Dedifferentiated amniotic fluid mesenchymal stem cell (primary cell): ENCODE measurements at regions not wholly inside any gene's neighbourhood (a gene's known extent, or its start where the extent isn't known, plus 50 kb on each side); places are given as distances from the start of the nearest gene placed in this dataset.
"Not testable (repeated sequence)": the region's sequence is repeated elsewhere in the genome, so short reads cannot be mapped to it uniquely, and the experiment has no call there.

ENCODE experiments used
- DNase-seq: peaks from one replicate; pipeline ENCODE4 v3.0.0-alpha.2; 2016; ENCODE audit errors: extremely low spot score

DNA sequence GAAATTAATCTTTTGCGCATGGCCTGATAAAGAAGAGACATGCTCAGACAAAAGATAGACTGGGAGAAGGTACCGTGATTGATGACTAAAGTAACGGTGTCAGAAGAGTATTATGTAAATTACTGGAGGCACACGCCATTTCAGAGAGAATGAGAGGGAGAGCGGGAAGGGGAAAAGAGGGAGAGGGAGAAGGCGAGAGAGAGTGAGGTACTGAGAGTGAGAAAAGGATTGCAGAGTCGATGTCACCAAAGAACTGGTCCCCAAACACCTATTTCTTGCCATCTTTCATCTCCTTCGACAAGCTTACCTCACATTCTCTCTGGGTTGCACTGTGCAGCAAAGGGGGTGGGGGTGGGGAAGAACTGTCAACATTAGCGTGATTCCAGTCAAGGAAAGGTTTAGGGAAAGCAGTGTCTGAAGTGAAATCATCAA is 673.7 kb downstream of the BCL11A start:
- DNase-seq: no peak

DNA sequence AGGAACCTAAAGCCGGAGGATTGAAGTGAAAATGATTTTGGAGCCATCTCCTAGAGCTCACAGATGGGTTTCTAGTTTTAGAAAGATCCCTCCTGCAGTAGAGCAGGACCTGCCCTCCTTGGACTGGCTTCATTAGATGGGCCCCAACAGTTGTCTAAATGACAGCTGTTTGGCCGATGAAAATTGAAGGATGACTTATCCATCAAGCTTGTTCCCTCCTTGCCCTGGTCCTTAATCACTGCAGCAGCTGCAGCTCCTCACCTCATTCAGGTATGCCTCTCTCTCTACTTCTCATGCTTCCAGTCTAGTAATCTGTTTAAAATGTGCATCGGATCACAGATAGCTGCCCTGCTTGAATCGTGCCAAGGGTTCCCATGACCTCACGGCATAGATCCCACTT is 677.6 kb downstream of the BCL11A start:
- no peak for DNase-seq

DNA sequence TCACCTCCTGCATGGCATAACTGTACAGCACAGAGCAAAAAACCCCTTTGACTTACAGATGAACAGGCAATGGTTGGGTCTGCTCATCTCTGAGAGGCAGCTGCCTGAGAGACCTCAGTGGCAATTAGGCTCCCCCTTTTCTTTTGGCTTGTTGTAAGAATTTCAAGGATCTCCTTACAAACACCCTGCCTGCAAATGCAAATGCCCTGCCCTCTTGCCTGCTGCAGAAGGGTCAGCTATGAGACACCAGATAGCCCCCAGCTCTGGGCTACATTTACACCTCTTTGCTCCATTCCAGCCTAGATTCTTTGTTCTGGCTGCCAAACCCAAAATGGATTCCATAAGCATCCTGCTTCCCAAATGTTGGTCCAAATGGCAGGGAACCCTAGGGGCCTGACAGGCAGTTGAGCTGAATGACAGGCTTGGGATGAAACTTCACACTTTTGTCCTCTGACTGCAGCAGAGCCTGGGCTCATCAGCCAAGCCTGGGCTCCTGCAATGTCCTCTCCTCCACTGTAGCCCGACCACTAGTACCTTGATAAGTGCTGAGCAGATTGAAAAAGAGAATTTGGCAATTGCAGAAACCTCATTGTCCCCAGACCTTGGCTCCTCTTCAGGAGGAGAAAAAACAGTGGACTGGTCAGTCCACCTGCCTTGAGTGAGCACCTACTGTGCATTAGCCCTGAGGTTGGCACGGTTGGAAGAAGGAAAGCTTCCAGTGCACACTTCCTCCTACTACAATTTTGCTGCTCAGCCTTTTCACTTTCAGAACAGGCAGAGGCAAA is 678.3 kb downstream of the BCL11A start:
- DNase-seq: no peak

- DNase-seq: no peak
Measured at GRCh38 chr2:59874361-59874760, 679.1 kb downstream of the BCL11A start.

DNA sequence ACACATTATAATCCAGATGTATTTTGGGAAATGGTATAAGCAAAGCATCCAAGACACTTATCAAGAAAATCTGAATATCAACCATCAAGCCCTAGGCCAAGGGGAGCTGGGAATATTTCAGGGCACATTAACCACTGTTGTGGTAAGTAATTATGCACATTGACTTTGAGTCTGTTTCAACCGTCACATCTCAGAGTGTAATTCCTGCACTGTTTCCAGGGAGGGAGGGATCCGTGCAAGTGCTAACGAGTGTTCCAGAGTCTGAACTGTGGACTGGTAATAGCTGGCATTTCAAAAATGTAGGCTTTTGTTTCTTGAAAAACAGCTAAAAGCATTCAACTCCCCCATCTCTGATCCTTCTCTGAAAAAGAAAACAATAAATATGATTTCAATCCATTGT is 681.6 kb downstream of the BCL11A start:
- no peak for DNase-seq

DNA sequence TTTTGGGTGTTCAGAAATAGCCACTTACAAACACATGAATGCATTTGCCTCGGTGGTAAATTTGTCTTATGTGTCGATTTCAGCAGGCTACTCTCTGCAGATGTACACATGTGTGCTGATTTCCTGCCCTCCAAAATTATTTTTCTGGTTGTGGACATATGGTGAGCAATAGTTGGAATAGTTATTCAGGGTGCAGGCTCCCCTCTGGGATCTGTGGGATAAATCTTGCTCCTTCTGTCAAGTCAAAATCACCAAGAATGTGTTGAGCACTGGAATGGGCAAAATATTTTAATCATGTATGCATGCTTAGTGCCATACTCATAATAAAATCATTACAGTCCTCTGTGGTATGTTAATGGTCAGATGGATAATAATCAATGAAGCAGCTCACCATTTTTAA is 684.5 kb downstream of the BCL11A start:
- no peak for DNase-seq

DNA sequence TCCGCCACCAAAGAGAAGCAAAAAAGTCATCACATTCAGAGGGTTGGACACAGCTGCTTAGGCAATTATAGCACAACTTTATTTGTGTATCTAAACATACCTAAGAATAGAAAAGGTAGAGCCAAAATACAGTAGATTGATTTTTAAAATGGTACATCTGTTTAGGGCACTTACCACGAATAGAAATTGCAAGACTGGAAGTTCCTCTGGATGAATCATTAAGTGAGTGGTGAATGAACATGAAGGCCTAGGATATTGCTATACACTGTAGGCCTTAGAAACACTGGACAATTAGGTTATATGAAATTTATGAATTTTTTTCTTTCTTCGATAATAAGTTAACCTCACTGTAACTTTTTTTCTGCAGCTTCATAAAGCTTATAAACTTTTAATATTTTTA is 687.0 kb downstream of the BCL11A start:
- DNase-seq: no peak

DNA sequence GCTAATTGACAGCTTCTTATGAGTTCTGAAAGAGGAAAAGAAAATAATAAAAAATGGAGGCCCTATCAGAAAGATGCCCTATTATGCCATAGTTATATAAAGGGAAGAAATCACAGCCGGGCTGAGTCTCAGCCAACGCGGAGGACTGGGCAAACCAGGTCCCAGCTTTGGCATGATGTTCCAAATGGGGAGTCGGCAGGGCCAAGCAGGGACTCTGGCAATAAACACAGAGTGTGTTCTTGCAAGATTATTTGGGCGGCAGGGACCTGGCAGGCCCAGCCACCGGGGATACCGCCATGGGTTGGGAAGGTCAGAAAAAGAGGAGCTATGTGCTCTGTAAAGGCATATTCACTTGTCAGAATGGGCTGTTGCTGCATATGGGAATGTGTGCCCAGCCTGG is 694.9 kb downstream of the BCL11A start:
- DNase-seq: no peak

DNA sequence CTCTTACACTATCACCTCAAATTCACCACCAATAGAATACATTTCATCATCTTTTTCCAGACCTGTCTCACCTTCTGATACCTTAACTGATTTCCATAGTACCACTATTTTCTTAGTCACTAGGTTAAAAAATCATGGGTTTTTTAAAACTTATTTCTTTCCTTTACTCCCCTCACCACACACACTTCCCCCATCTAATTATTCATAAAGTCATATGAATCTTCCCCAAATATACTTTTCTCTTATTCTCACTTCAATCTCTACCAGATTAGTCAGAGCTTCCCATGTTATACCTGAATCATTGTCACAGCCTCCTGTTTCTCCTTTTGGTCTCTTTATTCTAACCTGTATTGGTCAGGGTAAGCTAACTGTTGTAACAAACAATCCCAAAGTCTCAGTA is 696.3 kb downstream of the BCL11A start:
- no peak for DNase-seq

DNA sequence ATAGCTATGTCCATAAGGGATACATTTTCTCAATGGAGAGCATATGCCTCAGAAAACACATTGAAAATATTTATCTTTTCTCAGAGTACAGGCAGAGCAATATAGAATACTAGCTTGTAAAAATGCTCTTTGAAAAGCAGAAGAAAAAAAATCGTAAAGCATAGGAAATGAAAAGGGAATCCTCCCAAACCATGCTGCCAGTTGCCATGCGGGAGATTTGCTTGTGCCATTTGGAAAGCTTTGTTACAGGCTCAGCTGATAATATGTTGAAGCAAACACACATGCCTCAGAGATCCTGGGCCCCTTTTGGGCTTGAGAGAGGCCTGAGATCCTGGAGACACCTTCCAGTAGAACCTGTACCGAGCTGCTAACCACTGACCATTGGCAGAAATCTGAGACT is 697.1 kb downstream of the BCL11A start:
- no peak for DNase-seq

GRCh38 chr2:59853032-59853431 is 700.4 kb downstream of the BCL11A start:
- DNase-seq: no peak

DNA sequence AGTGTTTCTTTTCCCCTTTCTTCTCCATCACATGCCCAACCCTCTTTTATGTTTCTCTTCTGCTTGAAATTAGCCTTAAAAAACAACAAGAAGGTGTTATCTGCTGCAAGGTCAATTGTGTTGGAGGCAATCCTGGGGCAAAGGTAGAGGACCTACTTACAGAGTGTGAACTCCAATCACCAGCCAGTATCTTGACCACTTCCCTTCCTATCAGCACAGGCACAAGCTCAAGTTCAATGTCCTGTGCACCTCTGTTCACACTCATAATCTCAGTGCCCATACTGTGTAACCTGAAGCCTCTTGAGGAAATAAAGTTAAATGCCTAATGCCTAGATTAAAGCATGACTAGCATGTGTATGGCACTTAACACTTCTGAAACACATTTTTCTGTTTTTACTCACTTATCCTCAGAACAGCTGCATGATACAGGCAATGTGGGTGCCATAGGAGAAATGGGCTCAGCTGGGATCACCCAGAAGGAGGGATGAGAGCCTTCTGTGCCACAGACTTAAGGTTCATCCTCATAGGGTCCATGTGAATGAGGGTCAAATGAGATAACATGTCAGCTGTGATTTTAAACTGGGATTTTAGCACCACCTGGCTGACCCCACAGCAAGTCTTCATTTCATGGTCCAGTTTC is 701.5 kb downstream of the BCL11A start:
- DNase-seq: no peak

DNA sequence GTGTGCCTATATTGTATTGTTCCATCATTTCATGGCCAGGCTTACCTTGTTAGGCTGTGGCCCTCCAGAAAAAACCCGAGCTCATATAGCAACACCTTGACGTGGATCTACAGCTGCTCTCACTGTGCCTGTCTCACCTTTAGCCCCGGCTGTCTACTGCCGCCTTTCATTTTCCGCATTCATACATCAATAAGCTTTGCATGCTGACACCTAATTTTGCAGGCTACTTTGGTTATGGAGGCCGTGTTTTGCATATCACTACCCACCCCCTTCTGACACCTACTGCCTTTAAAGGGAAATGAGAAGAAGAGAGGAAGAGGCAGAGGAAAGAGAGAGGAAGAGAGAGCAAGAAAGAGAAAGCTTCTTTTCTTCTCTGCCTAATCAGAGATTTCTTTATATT is 702.9 kb downstream of the BCL11A start:
- no peak for DNase-seq

GRCh38 chr2:59833941-59834340 is 719.5 kb downstream of the BCL11A start:
- DNase-seq: no peak

GRCh38 chr2:59830601-59831000 is 722.9 kb downstream of the BCL11A start:
- no peak for DNase-seq

- DNase-seq: no peak
Measured at GRCh38 chr2:59827677-59828076, 725.8 kb downstream of the BCL11A start.

DNA sequence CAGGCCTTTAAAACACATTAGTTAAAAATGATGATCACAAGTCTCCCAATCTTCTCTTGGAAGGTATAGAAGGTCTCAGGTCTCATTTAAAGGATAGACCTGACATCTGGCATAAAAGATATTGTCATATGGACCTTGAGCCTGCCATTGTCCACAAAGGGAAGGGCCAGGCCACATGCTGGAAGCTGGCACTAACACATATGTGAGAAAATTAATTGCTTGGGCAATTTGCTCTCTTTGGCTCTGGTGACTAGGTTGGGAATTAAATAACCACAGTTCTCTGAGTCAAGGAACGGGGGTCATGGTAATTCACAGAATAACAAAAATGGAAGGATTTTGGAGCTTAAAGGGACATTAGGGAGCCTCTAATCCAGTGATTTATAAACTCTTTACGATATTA is 727.3 kb downstream of the BCL11A start:
- DNase-seq: no peak

GRCh38 chr2:59824314-59824713 is 729.1 kb downstream of the BCL11A start:
- no peak for DNase-seq

DNA sequence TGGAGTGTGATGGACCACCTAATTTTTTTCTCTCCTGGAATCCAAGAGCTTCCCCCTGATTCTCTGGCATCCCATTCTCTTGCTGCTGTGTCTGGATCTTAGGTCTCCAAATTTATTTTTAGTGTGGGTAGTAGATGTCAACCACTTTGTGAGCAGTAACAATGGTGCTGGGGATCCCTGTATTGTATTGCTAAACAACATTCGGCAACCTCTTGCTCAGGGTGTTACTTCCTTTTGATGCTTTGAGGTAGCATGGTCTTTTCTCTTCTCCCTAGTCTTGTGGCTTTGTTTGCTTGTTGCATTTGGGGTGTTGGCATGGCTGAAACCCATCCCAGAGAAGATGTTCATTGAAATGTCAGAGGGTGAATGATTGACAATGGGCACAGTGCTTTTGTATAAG is 737.4 kb downstream of the BCL11A start:
- no peak for DNase-seq

DNA sequence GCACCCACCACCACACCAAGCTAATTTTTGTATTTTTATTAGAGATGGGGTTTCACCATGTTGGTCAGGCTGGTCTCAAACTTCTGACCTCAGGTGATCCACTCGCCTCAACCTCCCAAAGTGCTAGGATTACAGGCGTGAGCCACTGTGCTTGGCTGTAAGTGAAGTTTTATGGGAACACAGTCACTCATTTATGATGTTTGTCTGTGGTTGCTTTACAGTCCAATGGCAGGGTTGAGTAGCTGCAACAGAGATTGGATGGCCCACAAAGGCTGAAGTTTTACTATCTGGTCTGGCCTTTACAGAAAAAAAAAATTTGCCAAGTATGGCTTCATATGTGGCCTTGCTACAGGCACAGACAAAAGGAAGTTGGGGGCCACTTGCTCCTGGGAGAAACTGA is 743.2 kb downstream of the BCL11A start:
- DNase-seq: not testable (repeated sequence)

DNA sequence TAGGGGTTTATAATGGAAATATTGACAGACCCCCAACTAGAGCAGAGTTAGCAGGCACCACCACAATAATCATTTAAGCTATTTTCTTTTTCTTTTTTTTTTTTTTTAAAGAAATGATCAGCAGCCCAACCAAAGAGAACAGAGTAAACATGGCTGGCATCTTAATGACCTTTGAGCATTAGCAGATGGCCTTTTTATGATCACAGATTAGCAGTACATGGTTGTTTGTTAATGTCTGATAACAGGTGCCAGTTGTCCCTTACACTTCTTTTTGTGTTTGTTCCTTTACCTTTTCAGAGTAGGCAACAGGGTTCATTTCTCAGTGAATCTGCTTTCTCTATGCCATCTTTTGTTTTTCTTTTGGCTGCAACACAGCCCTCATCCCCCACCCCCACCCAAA is 747.0 kb downstream of the BCL11A start:
- DNase-seq: no peak

GRCh38 chr2:59804732-59805131 is 748.7 kb downstream of the BCL11A start:
- DNase-seq: no peak

DNA sequence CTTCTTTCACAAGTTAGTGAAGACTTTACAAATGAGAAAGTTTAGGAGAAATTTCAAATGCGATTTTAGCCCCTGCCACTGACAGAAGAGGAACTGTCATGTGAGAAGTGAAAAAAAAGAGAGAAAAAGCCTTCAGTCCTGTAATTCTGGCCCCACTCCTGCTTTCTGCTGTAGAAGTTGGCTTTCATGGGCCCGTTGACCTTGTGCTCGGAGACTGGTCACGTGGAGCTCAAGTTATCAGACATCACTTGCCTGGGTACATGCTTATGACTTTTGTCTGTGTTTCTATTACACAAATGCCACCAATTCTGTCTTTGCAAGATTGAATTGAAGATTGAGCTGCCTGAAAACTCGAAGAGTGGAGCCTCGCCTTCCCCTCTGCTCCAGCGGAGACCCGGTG is 749.9 kb downstream of the BCL11A start:
- DNase-seq: no peak
